GM23338 (cell line): ENCODE measurements at regions not wholly inside any gene's neighbourhood (a gene's known extent, or its start where the extent isn't known, plus 50 kb on each side); places are given as distances from the start of the nearest gene placed in this dataset.

Experiments
- ATAC-seq: fragments of 200-7000 bp; cut with Tn5 transposase; 3 replicates; pipeline ENCODE4 v1.9.1; 2020
- DNase-seq: peaks from one replicate; pipeline ENCODE4 v3.0.0-alpha.2; 2015; ENCODE audit warnings: low spot score
- H2AFZ ChIP-seq: fragments of 200-600 bp; sonication (generic); 2 replicates; pipeline ENCODE4 v1.8.0; 2016; ENCODE audit warnings: antibody characterized with exemption, mild to moderate bottlenecking, moderate library complexity
- H3F3A ChIP-seq: fragments of 200-600 bp; sonication (generic); replicated peaks from 2 replicates; pipeline ENCODE4 v1.8.0; 2017; ENCODE audit warnings: antibody characterized with exemption, mixed run types, low read depth
- H3K27ac ChIP-seq: fragments of 200-600 bp; sonication (generic); 2 replicates; pipeline ENCODE4 v1.6.1; 2016; ENCODE audit warnings: low read depth
- H3K27me3 ChIP-seq: fragments of 200-600 bp; sonication (generic); 2 replicates; pipeline ENCODE4 v1.8.0; 2016; ENCODE audit warnings: mild to moderate bottlenecking, mixed run types, moderate library complexity; ENCODE audit not compliant: insufficient read depth
- H3K36me3 ChIP-seq: fragments of 200-600 bp; sonication (generic); 2 replicates; pipeline ENCODE4 v1.8.0; 2016; ENCODE audit warnings: mild to moderate bottlenecking; ENCODE audit not compliant: insufficient read depth
- H3K4me1 ChIP-seq: fragments of 200-600 bp; sonication (generic); 2 replicates; pipeline ENCODE4 v1.8.0; 2016; ENCODE audit warnings: mild to moderate bottlenecking, moderate library complexity; ENCODE audit not compliant: insufficient read depth
- H3K4me2 ChIP-seq: fragments of 200-600 bp; sonication (generic); 2 replicates; pipeline ENCODE4 v1.7.1; 2017; ENCODE audit warnings: mixed run types
- H3K4me3 ChIP-seq: fragments of 200-600 bp; sonication (generic); 2 replicates; pipeline ENCODE4 v1.6.1; 2016; ENCODE audit warnings: mixed run types
- H3K79me2 ChIP-seq: fragments of 200-600 bp; sonication (generic); replicated peaks from 2 replicates; pipeline ENCODE4 v1.8.0; 2017; ENCODE audit warnings: mild to moderate bottlenecking; ENCODE audit not compliant: insufficient read depth
- H3K9me2 ChIP-seq: fragments of 200-600 bp; sonication (generic); 2 replicates; pipeline ENCODE4 v1.8.0; 2017; ENCODE audit not compliant: insufficient read depth
- H4K20me1 ChIP-seq: fragments of 200-600 bp; sonication (generic); replicated peaks from 2 replicates; pipeline ENCODE4 v1.8.0; 2017; ENCODE audit warnings: mild to moderate bottlenecking; ENCODE audit not compliant: insufficient read depth
- H3K27ac Mint-ChIP-seq: 2 replicates; pipeline ENCODE4 v1.8.0; 2020; ENCODE audit warnings: inconsistent platforms, mild to moderate bottlenecking, moderate library complexity, mixed read lengths
- H3K27me3 Mint-ChIP-seq: 3 replicates; pipeline ENCODE4 v1.8.0; 2022; ENCODE audit warnings: low read depth, mild to moderate bottlenecking, moderate library complexity, mixed read lengths, inconsistent platforms; ENCODE audit not compliant: insufficient read depth, poor library complexity
- H3K36me3 Mint-ChIP-seq: 3 replicates; pipeline ENCODE4 v1.8.0; 2021; ENCODE audit warnings: low read depth, mild to moderate bottlenecking, inconsistent platforms, moderate library complexity, mixed read lengths
- H3K4me1 Mint-ChIP-seq: 3 replicates; pipeline ENCODE4 v1.8.0; 2020; ENCODE audit warnings: mild to moderate bottlenecking, inconsistent platforms, mixed read lengths
- H3K4me3 Mint-ChIP-seq: 3 replicates; pipeline ENCODE4 v1.8.0; 2021; ENCODE audit warnings: moderate library complexity, mild to moderate bottlenecking, inconsistent platforms, mixed read lengths
- H3K9me3 Mint-ChIP-seq: 3 replicates; pipeline ENCODE4 v1.8.0; 2020; ENCODE audit warnings: moderate library complexity, mild to moderate bottlenecking, inconsistent platforms, mixed read lengths
- CREB1 ChIP-seq: fragments of 250-450 bp; sonication (Bioruptor Pico); IDR thresholded peaks from 2 replicates; pipeline ENCODE4 v1.5.0; 2020; ENCODE audit warnings: low read depth, mild to moderate bottlenecking, moderate library complexity
- CTCF ChIP-seq, 2 experiments: fragments of 200-600 bp in 1 of 2; sonication (generic) in 1 of 2; conservative IDR thresholded peaks; 2 replicates each; pipeline versions ENCODE4 v1.5.1 to v1.6.1; 2016 to 2017; ENCODE audit warnings: antibody characterized with exemption in 2 of 2, low read depth in 2 of 2, mild to moderate bottlenecking in 2 of 2, moderate library complexity in 1 of 2
- EZH2phosphoT487 ChIP-seq: fragments of 200-600 bp; sonication (generic); IDR thresholded peaks from one replicate; pipeline ENCODE4 v1.8.1; 2018; ENCODE audit warnings: antibody characterized with exemption; ENCODE audit not compliant: unreplicated experiment
- JUNB ChIP-seq: IDR thresholded peaks from one replicate; pipeline ENCODE4 v1.6.1; 2016; ENCODE audit warnings: antibody characterized with exemption; ENCODE audit not compliant: unreplicated experiment
- NANOG ChIP-seq: IDR thresholded peaks from 2 replicates; pipeline ENCODE4 v1.6.1; 2016; ENCODE audit warnings: antibody characterized with exemption, borderline replicate concordance
- POLR2AphosphoS5 ChIP-seq: IDR thresholded peaks from 2 replicates; pipeline ENCODE4 v1.6.1; 2016; ENCODE audit warnings: antibody characterized with exemption, low read depth
- REST ChIP-seq: IDR thresholded peaks from one replicate; pipeline ENCODE4 v1.6.1; 2018; ENCODE audit warnings: antibody characterized with exemption; ENCODE audit not compliant: unreplicated experiment
- STAT1 ChIP-seq: IDR thresholded peaks from one replicate; pipeline ENCODE4 v1.6.1; 2016; ENCODE audit warnings: antibody characterized with exemption; ENCODE audit not compliant: unreplicated experiment
- ZNF462 ChIP-seq: fragments of 250-450 bp; sonication (Bioruptor Pico); IDR thresholded peaks from 2 replicates; pipeline ENCODE4 v1.5.0; 2020; ENCODE audit warnings: mild to moderate bottlenecking, moderate library complexity

- Histone ChIP-seq H3F3A (no peaks in the 10 kb centered on the region), H4K20me1 (no peaks in the 10 kb centered on the region), H3K9me2 (no peaks in the 10 kb centered on the region; the same call in 1 of the 2 replicates), H3K4me1 (no peaks in the 10 kb centered on the region), H3K79me2 (no peaks in the 10 kb centered on the region), H3K36me3 (no peaks in the 10 kb centered on the region), H2AFZ (no peak overlapping the region), H3K27me3 (no peaks in the 10 kb centered on the region), H3K4me2 (no peak overlapping the region), H3K4me3 (no peak overlapping the region), H3K27ac (no peak overlapping the region)
- Mint-ChIP-seq H3K27me3 (no peaks in the 10 kb centered on the region), H3K9me3 (peaks cover 19% of the 10 kb centered on the region), H3K27ac (no peak overlapping the region), H3K36me3 (peaks cover 21% of the 10 kb centered on the region; the same call in 2 of the 3 replicates), H3K4me3 (no peak overlapping the region), H3K4me1 (no peaks in the 10 kb centered on the region)
- no peak for TF ChIP-seq JUNB
- no peak for TF ChIP-seq CTCF (conservative IDR thresholded peaks at IDR 0.05; ENCODE audit: low read depth in 2 of 2)
- no peak for TF ChIP-seq CREB1 (CRISPR knock-in tag)
- TF ChIP-seq NANOG, result no peak
- no peak for TF ChIP-seq POLR2AphosphoS5
- no peak for TF ChIP-seq EZH2phosphoT487
- TF ChIP-seq ZNF462 (CRISPR knock-in tag), result no peak
- no peak for TF ChIP-seq REST
- TF ChIP-seq STAT1, result no peak
- no peak for DNase-seq
- ATAC-seq, result no peak
Observed at GRCh38 chr3:110027446-110028080, 690.2 kb upstream of the DPPA4 start.
